ENCODE measurements at regions not wholly inside any gene's neighbourhood (a gene's known extent, or its start where the extent isn't known, plus 50 kb on each side); places are given as distances from the start of the nearest gene placed in this dataset.

- TF ChIP-seq POLR2A (IDR thresholded peaks at IDR 0.05; ENCODE audit: control extremely low read depth in 1 of 2, low read depth in 2 of 2, low read length in 2 of 2) (no peak), EZH2 (IDR thresholded peaks at IDR 0.05; ENCODE audit: low read depth, low read length, severe bottlenecking) (no peak), ATF3 (IDR thresholded peaks at IDR 0.05; ENCODE audit: insufficient read depth, low read depth, low read length) (no peak), EP300 (IDR thresholded peaks at IDR 0.05; ENCODE audit: borderline replicate concordance in 1 of 2, low read depth in 2 of 2, low read length in 2 of 2) (no peak)
These were observed 386.2 kb downstream of the TMEM114 start for GRCh38 chr16:8204096-8204495.
